ENCODE measurements at regions not wholly inside any gene's neighbourhood (a gene's known extent, or its start where the extent isn't known, plus 50 kb on each side); places are given as distances from the start of the nearest gene placed in this dataset.

DNA sequence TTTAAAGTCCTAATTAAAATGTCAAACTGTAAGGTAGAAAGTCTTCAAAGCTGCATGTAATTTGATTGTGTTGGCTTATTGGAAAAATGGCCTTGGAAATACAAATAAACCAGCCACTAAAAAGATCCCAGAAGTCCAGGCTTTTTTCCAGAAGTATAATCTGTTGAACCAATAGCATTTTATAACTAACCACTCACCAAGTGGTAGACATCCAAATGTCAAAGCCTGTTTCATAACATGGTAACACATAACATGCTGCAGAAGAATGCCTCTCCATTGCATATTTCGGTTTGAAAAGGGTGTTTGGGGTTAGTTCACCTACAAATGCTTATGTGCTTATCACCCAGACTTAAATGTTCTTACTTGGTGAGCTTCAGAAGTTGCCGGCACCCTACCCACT lies 183.7 kb upstream of the DIO2 start:
- Mint-ChIP-seq H3K36me3 (ENCODE audit: low read depth) (peaks cover 7% of the 10 kb centered on the region), H3K9me3 (ENCODE audit: low read depth) (peaks cover 29% of the 10 kb centered on the region), H3K4me3 (ENCODE audit: unreplicated experiment) (no peak overlapping the region), H3K27me3 (ENCODE audit: low read depth) (no peaks in the 10 kb centered on the region), H3K27ac (ENCODE audit: unreplicated experiment) (no peak overlapping the region), H3K4me1 (ENCODE audit: low read depth) (peaks cover 22% of the 10 kb centered on the region)
- no peak for DNase-seq (ENCODE audit: low spot score)
- TF ChIP-seq, protein P1, sequence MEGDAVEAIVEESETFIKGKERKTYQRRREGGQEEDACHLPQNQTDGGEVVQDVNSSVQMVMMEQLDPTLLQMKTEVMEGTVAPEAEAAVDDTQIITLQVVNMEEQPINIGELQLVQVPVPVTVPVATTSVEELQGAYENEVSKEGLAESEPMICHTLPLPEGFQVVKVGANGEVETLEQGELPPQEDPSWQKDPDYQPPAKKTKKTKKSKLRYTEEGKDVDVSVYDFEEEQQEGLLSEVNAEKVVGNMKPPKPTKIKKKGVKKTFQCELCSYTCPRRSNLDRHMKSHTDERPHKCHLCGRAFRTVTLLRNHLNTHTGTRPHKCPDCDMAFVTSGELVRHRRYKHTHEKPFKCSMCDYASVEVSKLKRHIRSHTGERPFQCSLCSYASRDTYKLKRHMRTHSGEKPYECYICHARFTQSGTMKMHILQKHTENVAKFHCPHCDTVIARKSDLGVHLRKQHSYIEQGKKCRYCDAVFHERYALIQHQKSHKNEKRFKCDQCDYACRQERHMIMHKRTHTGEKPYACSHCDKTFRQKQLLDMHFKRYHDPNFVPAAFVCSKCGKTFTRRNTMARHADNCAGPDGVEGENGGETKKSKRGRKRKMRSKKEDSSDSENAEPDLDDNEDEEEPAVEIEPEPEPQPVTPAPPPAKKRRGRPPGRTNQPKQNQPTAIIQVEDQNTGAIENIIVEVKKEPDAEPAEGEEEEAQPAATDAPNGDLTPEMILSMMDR (IDR thresholded peaks at IDR 0.05): no peak

DNA sequence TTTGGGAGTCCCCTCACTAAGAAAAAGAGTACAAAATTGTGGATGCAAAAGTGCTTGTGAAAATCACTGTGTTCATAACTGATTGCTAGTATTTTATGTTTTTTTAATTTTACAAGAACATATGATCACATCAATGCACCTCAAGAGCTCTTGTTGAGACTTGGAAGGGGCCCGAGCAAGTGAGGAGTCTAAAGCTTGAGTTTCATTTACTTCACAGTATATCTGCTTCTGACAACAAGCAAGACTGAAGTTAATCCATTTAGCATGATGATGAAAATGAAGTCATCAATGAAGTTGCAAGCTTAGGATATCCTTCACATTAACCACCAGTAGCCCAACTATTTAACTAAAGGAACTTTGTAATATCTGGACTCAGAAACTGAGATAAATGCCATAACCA lies 182.5 kb upstream of the DIO2 start:
- peaks cover 7% of the 10 kb centered on the region for H3K36me3 Mint-ChIP-seq (ENCODE audit: low read depth)
- no peak for DNase-seq (ENCODE audit: low spot score)

DNA sequence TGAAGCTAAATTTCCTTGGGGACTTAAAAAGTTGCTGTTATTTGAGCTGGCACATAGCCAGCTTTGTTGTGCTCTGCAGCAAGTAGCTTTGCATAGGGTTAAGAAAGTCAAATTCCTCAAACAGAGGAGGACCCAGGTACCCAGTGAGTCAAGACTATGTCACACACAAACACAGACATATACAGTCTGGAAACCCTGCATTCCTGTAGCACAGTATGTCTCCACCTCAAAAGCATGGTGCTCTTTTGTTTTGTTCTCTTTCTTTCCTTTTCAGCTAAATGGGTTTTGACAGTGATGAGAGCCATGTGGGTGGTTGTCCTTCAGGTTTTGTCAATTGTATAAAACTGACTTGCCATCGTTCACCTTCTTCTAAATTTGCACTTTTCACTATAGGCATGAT lies 179.6 kb upstream of the DIO2 start:
- Mint-ChIP-seq H3K27ac (ENCODE audit: unreplicated experiment) (peak overlapping the region; percentile 50), H3K9me3 (ENCODE audit: low read depth) (peaks cover 7% of the 10 kb centered on the region), H3K36me3 (ENCODE audit: low read depth) (no peaks in the 10 kb centered on the region), H3K27me3 (ENCODE audit: low read depth) (no peaks in the 10 kb centered on the region), H3K4me3 (ENCODE audit: unreplicated experiment) (no peak overlapping the region), H3K4me1 (ENCODE audit: low read depth) (peaks cover 54% of the 10 kb centered on the region)
- DNase-seq (ENCODE audit: low spot score): no peak
- TF ChIP-seq, protein P1 (IDR thresholded peaks at IDR 0.05): no peak

More for the DNA sequence above, 182.5 kb upstream of the DIO2 start:
- H3K27ac Mint-ChIP-seq (ENCODE audit: unreplicated experiment): no peak overlapping the region
- TF ChIP-seq, protein P1 (IDR thresholded peaks at IDR 0.05): no peak
- no peaks in the 10 kb centered on the region for H3K27me3 Mint-ChIP-seq (ENCODE audit: low read depth)
- no peak overlapping the region for H3K4me3 Mint-ChIP-seq (ENCODE audit: unreplicated experiment)
- H3K9me3 Mint-ChIP-seq (ENCODE audit: low read depth): peaks cover 22% of the 10 kb centered on the region
- peaks cover 34% of the 10 kb centered on the region for H3K4me1 Mint-ChIP-seq (ENCODE audit: low read depth)

DNA sequence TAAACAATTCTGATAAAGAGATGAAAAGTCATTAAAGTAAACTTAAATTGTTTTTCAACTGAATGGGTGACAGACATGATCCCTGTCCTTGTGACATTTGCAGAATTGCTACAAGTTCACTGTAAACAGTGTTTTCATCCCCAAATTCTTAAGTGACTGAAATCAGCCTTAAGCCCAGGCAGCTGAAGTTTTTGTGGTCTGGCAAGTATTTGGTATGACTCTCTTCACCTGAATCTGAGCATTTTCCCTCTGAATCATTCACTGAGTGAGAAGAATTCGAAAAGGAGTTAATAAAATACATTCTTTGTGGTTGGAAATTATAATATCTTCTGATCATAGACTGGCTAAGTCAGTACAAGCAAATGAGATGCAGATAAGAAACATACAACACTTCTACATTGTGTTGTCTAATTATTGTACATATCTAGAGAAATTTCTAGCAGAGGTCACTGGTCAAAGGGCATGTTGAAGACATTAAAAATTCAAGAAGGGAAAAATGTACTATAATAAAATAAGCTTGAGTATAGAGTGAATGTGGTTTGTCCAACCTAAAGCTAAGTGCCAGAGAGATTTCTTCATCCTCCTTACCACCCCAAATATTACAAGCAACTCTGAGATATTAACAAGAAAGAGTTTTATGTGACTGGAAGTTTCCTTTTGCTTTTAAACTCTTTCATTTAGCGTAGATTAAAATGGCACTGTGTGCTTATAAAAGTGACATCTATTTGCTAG lies 177.8 kb upstream of the DIO2 start:
- peak overlapping the region; percentile 83 for H3K27ac Mint-ChIP-seq (ENCODE audit: unreplicated experiment)
- H3K27me3 Mint-ChIP-seq (ENCODE audit: low read depth): no peaks in the 10 kb centered on the region
- H3K4me1 Mint-ChIP-seq (ENCODE audit: low read depth): peaks cover 56% of the 10 kb centered on the region
- TF ChIP-seq, protein P1 (IDR thresholded peaks at IDR 0.05): no peak
- H3K36me3 Mint-ChIP-seq (ENCODE audit: low read depth): no peaks in the 10 kb centered on the region
- DNase-seq (ENCODE audit: low spot score): no peak
- H3K9me3 Mint-ChIP-seq (ENCODE audit: low read depth): peaks cover 6% of the 10 kb centered on the region
- H3K4me3 Mint-ChIP-seq (ENCODE audit: unreplicated experiment): no peak overlapping the region

DNA sequence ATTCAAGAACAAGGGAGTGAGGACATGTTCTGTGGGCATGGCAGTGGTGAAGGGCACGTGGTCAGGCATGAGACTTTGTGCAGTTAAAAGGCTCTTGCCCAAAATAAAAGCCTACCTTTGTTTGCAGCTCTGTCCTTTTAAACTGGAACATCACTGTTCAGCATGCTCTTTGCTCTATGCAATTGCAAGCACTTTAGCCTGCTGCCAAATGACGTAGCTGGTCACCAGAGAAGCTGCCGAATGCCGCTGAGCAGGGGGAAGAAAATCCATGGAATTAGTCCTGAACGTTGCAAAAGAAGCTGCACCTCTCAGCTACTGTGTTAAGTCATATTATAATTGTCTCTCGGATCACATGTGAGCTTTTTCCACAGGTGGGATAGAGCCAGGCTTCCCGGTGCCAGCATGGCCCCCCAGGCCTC lies 176.3 kb upstream of the DIO2 start:
- no peak for DNase-seq (ENCODE audit: low spot score)
- Mint-ChIP-seq H3K36me3 (ENCODE audit: low read depth) (no peaks in the 10 kb centered on the region), H3K9me3 (ENCODE audit: low read depth) (peaks cover 5% of the 10 kb centered on the region), H3K27me3 (ENCODE audit: low read depth) (no peaks in the 10 kb centered on the region), H3K27ac (ENCODE audit: unreplicated experiment) (peak overlapping the region; percentile 83), H3K4me1 (ENCODE audit: low read depth) (peaks cover 56% of the 10 kb centered on the region), H3K4me3 (ENCODE audit: unreplicated experiment) (no peak overlapping the region)
- TF ChIP-seq, protein P1 (IDR thresholded peaks at IDR 0.05): no peak

Data from chondrocyte (in vitro differentiated cells).